AG04449 (cell line): ENCODE measurements at regions not wholly inside any gene's neighbourhood (a gene's known extent, or its start where the extent isn't known, plus 50 kb on each side); places are given as distances from the start of the nearest gene placed in this dataset.

ENCODE experiments used
- CTCF ChIA-PET: fragments of 350-600 bp; formaldehyde crosslinking; extraction: SDS; loops from one replicate; lab custom pipeline; 2021; ENCODE audit warnings: antibody characterized with exemption; lab: Yijun Ruan, JAX
- POLR2A ChIA-PET: fragments of 400-600, 350-600 bp; formaldehyde crosslinking; extraction: SDS; loops from one replicate; lab custom pipeline; 2020; ENCODE audit warnings: antibody characterized with exemption, inconsistent platforms; lab: Yijun Ruan, JAX
- DNase-seq: peaks from one replicate; pipeline ENCODE4 v3.0.0-alpha.2; 2010; ENCODE audit warnings: low read depth, low spot score
- H3K4me3 ChIP-seq: 2 replicates; pipeline ENCODE4 v1.5.1; 2011; ENCODE audit warnings: low read depth, mild to moderate bottlenecking, control low read depth, low read length
- CTCF ChIP-seq: IDR thresholded peaks from one replicate; pipeline ENCODE4 v1.5.1; 2011; ENCODE audit warnings: mild to moderate bottlenecking, moderate library complexity, low read length, control low read depth, inconsistent platforms; ENCODE audit not compliant: insufficient read depth; ENCODE audit errors: missing control alignments

- no peak overlapping the region for H3K4me3 ChIP-seq
- POLR2A ChIA-PET = no interaction called here
- TF ChIP-seq CTCF = no peak
- DNase-seq = no peak
- CTCF ChIA-PET = no interaction called here
These were observed 251.5 kb downstream of the GPD2 start for GRCh38 chr2:156687715-156688114.

GRCh38 chr2:156689939-156690338, 253.8 kb downstream of the GPD2 start:
- DNase-seq = no peak
- ChIA-PET POLR2A (no interaction called here), CTCF (no interaction called here)
- no peak for TF ChIP-seq CTCF
- H3K4me3 ChIP-seq = no peak overlapping the region

GRCh38 chr2:156691014-156691413, 254.8 kb downstream of the GPD2 start:
- CTCF ChIA-PET = no interaction called here
- no peak for TF ChIP-seq CTCF
- POLR2A ChIA-PET = no interaction called here

GRCh38 chr2:156695020-156695419, 258.8 kb downstream of the GPD2 start:
- CTCF ChIA-PET = no interaction called here
- no peak overlapping the region for H3K4me3 ChIP-seq
- no peak for TF ChIP-seq CTCF
- no peak for DNase-seq
- POLR2A ChIA-PET = interaction anchor here (0.6 kb wide), 2 partner anchors 17 to 335 kb away, joined by 3 to 4 read pairs; no protein-coding TSS in a partner anchor

More at GRCh38 chr2:156691014-156691413, 254.8 kb downstream of the GPD2 start:
- DNase-seq = no peak
- H3K4me3 ChIP-seq = no peak overlapping the region

- no peak for DNase-seq
- H3K4me3 ChIP-seq = no peak overlapping the region
- POLR2A ChIA-PET = interaction anchor here (0.6 kb wide), 1 partner anchor 334 kb away, joined by 4 read pairs; no protein-coding TSS in a partner anchor
- TF ChIP-seq CTCF = no peak
- CTCF ChIA-PET = no interaction called here
These were observed 259.4 kb downstream of the GPD2 start for GRCh38 chr2:156695595-156695994.

GRCh38 chr2:156697906-156698305, 261.7 kb downstream of the GPD2 start:
- POLR2A ChIA-PET = no interaction called here
- H3K4me3 ChIP-seq = no peak overlapping the region
- no peak for DNase-seq
- TF ChIP-seq CTCF = no peak
- CTCF ChIA-PET = no interaction called here
